ENCODE measurements at regions not wholly inside any gene's neighbourhood (a gene's known extent, or its start where the extent isn't known, plus 50 kb on each side); places are given as distances from the start of the nearest gene placed in this dataset.
"Not testable (repeated sequence)": the region's sequence is repeated elsewhere in the genome, so short reads cannot be mapped to it uniquely, and the experiment has no call there.

- Histone ChIP-seq H3K9me3 (no peaks in the 10 kb centered on the region), H3K36me3 (no peaks in the 10 kb centered on the region), H3K27me3 (no peaks in the 10 kb centered on the region), H3K4me1 (no peaks in the 10 kb centered on the region), H3K4me3 (replicated peaks in 1 of 3) (no peak overlapping the region), H3K27ac (no peak overlapping the region)
- 92 to 100% methylated on average over 1 of the region's 1 CpG for WGBS, 2 donors
- intact Hi-C loops (cut with DNase I): no loop called here
- no peak for DNase-seq
- TF ChIP-seq CTCF (IDR thresholded peaks at IDR 0.05) (no peak), POLR2A (IDR thresholded peaks at IDR 0.05) (no peak)
Measured at GRCh38 chr21:35520856-35521255, 471.8 kb upstream of the RUNX1 start.

GRCh38 chr21:35520302-35520701 lies 471.2 kb upstream of the RUNX1 start:
- intact Hi-C loops (cut with DNase I): no loop called here
- WGBS, 2 donors: 64 to 86% methylated on average over 8 of the region's 8 CpGs
- TF ChIP-seq POLR2A (IDR thresholded peaks at IDR 0.05) (no peak), CTCF (IDR thresholded peaks at IDR 0.05) (no peak)
- Histone ChIP-seq H3K4me3 (replicated peaks in 1 of 3) (no peak overlapping the region), H3K27ac (no peak overlapping the region), H3K9me3 (no peaks in the 10 kb centered on the region), H3K4me1 (no peaks in the 10 kb centered on the region), H3K36me3 (no peaks in the 10 kb centered on the region), H3K27me3 (no peaks in the 10 kb centered on the region)
- DNase-seq: no peak

DNA sequence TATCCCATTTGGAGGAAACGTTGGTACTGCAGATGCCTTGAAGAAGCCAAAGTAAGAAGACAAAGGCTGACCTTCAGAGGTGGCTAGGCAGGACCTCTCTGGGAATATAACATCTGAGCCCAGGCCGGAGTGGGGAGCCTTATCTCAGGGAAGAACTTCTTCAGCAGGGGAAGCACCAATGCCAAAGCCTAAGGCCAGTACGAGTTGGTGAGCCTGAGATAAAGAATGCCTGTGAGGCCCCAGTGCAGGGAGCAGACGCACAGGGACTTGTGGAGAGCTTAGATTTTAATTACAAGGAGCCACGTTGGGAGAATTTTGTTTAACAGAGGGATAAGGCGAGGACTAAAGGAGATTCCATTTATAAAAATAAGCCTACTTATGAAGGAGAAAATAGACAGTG lies 468.8 kb upstream of the RUNX1 start:
- no peak overlapping the region for H3K27ac ChIP-seq
- TF ChIP-seq POLR2A (IDR thresholded peaks at IDR 0.05): no peak
- no peak for TF ChIP-seq CTCF (IDR thresholded peaks at IDR 0.05)
- WGBS, 2 donors: 79% methylated on average over 6 of the region's 6 CpGs
- no peaks in the 10 kb centered on the region for H3K27me3 ChIP-seq
- no peaks in the 10 kb centered on the region for H3K36me3 ChIP-seq
- intact Hi-C loops (cut with DNase I): no loop called here
- H3K9me3 ChIP-seq: no peaks in the 10 kb centered on the region
- DNase-seq: no peak
- no peak overlapping the region for H3K4me3 ChIP-seq (replicated peaks in 1 of 3)
- no peaks in the 10 kb centered on the region for H3K4me1 ChIP-seq

GRCh38 chr21:35516292-35516691 lies 467.2 kb upstream of the RUNX1 start:
- WGBS, 2 donors: 86 to 100% methylated on average over 2 of the region's 2 CpGs
- H3K4me1 ChIP-seq; H3K27me3 ChIP-seq; H3K36me3 ChIP-seq; DNase-seq; H3K27ac ChIP-seq; H3K4me3 ChIP-seq (replicated peaks in 1 of 3); intact Hi-C loops (cut with DNase I); H3K9me3 ChIP-seq: not testable (repeated sequence)

GRCh38 chr21:35512346-35512745 lies 463.2 kb upstream of the RUNX1 start:
- DNase-seq: no peak
- no peaks in the 10 kb centered on the region for H3K36me3 ChIP-seq
- TF ChIP-seq CTCF (IDR thresholded peaks at IDR 0.05): no peak
- no peaks in the 10 kb centered on the region for H3K27me3 ChIP-seq
- no peak overlapping the region for H3K4me3 ChIP-seq (replicated peaks in 1 of 3)
- no peaks in the 10 kb centered on the region for H3K9me3 ChIP-seq
- no peak overlapping the region for H3K27ac ChIP-seq
- H3K4me1 ChIP-seq: no peaks in the 10 kb centered on the region
- 96 to 100% methylated on average over 1 of the region's 1 CpG for WGBS, 2 donors
- intact Hi-C loops (cut with DNase I): no loop called here

DNA sequence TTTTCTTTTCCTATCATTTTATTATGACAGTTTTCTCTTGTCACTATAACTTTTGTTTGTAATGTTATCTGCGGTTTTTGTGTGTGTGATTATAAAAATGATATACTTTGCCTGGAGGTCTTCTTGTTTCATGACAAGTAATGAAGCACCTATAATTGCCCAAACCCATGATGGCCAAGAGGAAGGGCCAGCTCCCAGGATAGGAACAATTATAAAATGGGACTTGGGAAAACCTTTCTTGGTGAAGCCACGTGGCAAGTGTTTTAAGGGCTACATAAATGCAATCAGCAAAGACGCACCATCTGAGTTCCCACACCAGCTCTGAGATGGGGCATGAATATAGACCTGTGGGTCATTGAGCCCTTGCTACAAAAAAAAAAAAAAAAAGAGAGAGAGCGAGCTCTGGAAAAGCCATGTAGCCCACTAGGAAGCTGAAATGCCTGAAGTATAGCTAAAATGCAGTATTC lies 462.6 kb upstream of the RUNX1 start:
- no peaks in the 10 kb centered on the region for H3K27me3 ChIP-seq
- WGBS, 2 donors: 91% methylated on average over 4 of the region's 4 CpGs
- no peak for DNase-seq
- H3K4me1 ChIP-seq: no peaks in the 10 kb centered on the region
- intact Hi-C loops (cut with DNase I): no loop called here
- H3K9me3 ChIP-seq: no peaks in the 10 kb centered on the region
- no peak for TF ChIP-seq POLR2A (IDR thresholded peaks at IDR 0.05)
- TF ChIP-seq CTCF (IDR thresholded peaks at IDR 0.05): no peak
- H3K36me3 ChIP-seq: no peaks in the 10 kb centered on the region
- no peak overlapping the region for H3K27ac ChIP-seq
- H3K4me3 ChIP-seq (replicated peaks in 1 of 3): no peak overlapping the region

All from thyroid gland (tissue), 4 donors.